OCI-LY1 (cell line): ENCODE measurements at regions not wholly inside any gene's neighbourhood (a gene's known extent, or its start where the extent isn't known, plus 50 kb on each side); places are given as distances from the start of the nearest gene placed in this dataset.

Experiments used
- CTCF ChIP-seq: fragments of 200-600 bp; sonication (generic), shearing (Covaris generic); IDR thresholded peaks from 2 replicates; pipeline ENCODE4 v1.5.1; 2017; ENCODE audit warnings: mild to moderate bottlenecking, antibody characterized with exemption, low read length, moderate library complexity, mixed read lengths
- EZH2 ChIP-seq: fragments of 200-600 bp; sonication (generic), shearing (Covaris generic); IDR thresholded peaks from 2 replicates; pipeline ENCODE4 v1.8.0; 2017; ENCODE audit warnings: borderline replicate concordance, mixed run types, mild to moderate bottlenecking, antibody characterized with exemption, low read length, moderate library complexity, mixed read lengths

DNA sequence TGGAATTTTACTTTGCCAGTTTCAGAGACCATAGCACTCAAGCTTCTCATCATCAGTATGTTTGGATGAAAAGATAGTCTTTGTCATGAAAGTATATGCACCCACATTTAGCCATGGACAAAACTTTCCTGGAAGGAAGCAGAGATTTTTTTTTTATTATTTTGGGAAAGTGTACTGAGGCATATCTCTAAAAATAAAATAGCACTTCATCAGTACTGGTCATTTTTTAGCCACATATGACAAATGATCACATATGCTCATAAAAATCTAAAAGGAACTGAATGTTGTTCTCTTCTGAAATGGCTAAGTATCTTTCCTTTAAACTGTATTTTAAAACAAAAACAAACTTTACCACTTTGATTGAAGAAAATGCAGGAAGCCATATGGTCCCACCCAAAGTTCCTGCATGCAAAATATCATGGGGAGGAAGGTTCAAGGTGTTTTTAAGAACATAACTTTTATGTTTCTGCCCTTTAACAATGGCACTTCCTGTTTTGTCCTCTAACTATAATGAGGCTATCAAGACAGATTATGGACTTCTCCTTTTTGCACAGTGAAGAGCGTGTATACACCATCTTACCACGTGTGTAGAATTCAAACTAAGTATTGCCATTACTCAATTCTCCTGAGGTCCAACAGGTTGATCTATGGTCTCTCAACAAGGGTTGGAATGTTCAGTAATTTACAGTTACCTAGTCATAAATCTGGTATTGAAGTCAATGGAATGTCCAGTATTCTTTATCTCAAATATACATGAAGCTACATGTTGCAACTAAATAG lies 77.1 kb upstream of the SLC39A10 start:
- no peak for TF ChIP-seq CTCF
- no peak for TF ChIP-seq EZH2
